ENCODE measurements at regions not wholly inside any gene's neighbourhood (a gene's known extent, or its start where the extent isn't known, plus 50 kb on each side); places are given as distances from the start of the nearest gene placed in this dataset.
A peak's percentile ranks its signal among the peaks of the same experiment; 100 is the strongest.

- FAIRE-seq: peak; percentile 37
- no peaks in the 10 kb centered on the region for H3K27me3 ChIP-seq (ENCODE audit: control insufficient read depth, insufficient read depth, low read length)
Observed at GRCh38 chr2:122500316-122501105, 745.1 kb downstream of the TSN start.

GRCh38 chr2:122506620-122507019 lies 751.2 kb downstream of the TSN start:
- H3K27ac ChIP-seq (ENCODE audit: low read depth in 2 of 2, low read length in 2 of 2): no peak overlapping the region
- no peaks in the 10 kb centered on the region for H3K9me3 ChIP-seq (ENCODE audit: control insufficient read depth in 2 of 3, insufficient read depth in 1 of 3, low read length in 3 of 3)
- H3K4me1 ChIP-seq (ENCODE audit: control insufficient read depth in 2 of 3, insufficient read depth in 2 of 3, low read depth in 1 of 3, low read length in 3 of 3): no peaks in the 10 kb centered on the region
- H3K4me3 ChIP-seq (ENCODE audit: low read length in 3 of 3): no peak overlapping the region
- H3K27me3 ChIP-seq (ENCODE audit: control insufficient read depth, insufficient read depth, low read length): no peaks in the 10 kb centered on the region
- intact Hi-C loops (cut with DNase I): no loop called here
- no peak for TF ChIP-seq CTCF (IDR thresholded peaks at IDR 0.05; ENCODE audit: borderline replicate concordance, extremely low read depth, insufficient read depth)
- FAIRE-seq (no peak), DNase-seq (no peak)
- no peaks in the 10 kb centered on the region for H3K36me3 ChIP-seq (ENCODE audit: control insufficient read depth in 2 of 3, insufficient read depth in 3 of 3, low read length in 3 of 3)
- H3K9ac ChIP-seq (ENCODE audit: low read length in 3 of 3): no peak overlapping the region

More at GRCh38 chr2:122500316-122501105, 745.1 kb downstream of the TSN start:
- Histone ChIP-seq H3K36me3 (ENCODE audit: control insufficient read depth in 2 of 3, insufficient read depth in 3 of 3, low read length in 3 of 3) (no peaks in the 10 kb centered on the region), H3K9ac (ENCODE audit: low read length in 3 of 3) (no peak overlapping the region), H3K27ac (ENCODE audit: low read depth in 2 of 2, low read length in 2 of 2) (no peak overlapping the region), H3K9me3 (ENCODE audit: control insufficient read depth in 2 of 3, insufficient read depth in 1 of 3, low read length in 3 of 3) (no peaks in the 10 kb centered on the region), H3K4me1 (ENCODE audit: control insufficient read depth in 2 of 3, insufficient read depth in 2 of 3, low read depth in 1 of 3, low read length in 3 of 3) (no peaks in the 10 kb centered on the region), H3K4me3 (ENCODE audit: low read length in 3 of 3) (no peak overlapping the region)
- DNase-seq: no peak
- TF ChIP-seq CTCF (IDR thresholded peaks at IDR 0.05; ENCODE audit: borderline replicate concordance, extremely low read depth, insufficient read depth): no peak
- intact Hi-C loops (cut with DNase I): no loop called here

GRCh38 chr2:122507261-122507660 lies 751.8 kb downstream of the TSN start:
- H3K9me3 ChIP-seq (ENCODE audit: control insufficient read depth in 2 of 3, insufficient read depth in 1 of 3, low read length in 3 of 3): no peaks in the 10 kb centered on the region
- H3K27me3 ChIP-seq (ENCODE audit: control insufficient read depth, insufficient read depth, low read length): no peaks in the 10 kb centered on the region
- no peak for TF ChIP-seq CTCF (IDR thresholded peaks at IDR 0.05; ENCODE audit: borderline replicate concordance, extremely low read depth, insufficient read depth)
- intact Hi-C loops (cut with DNase I): no loop called here
- no peaks in the 10 kb centered on the region for H3K36me3 ChIP-seq (ENCODE audit: control insufficient read depth in 2 of 3, insufficient read depth in 3 of 3, low read length in 3 of 3)
- no peak overlapping the region for H3K4me3 ChIP-seq (ENCODE audit: low read length in 3 of 3)
- FAIRE-seq (no peak), DNase-seq (no peak)
- H3K9ac ChIP-seq (ENCODE audit: low read length in 3 of 3): no peak overlapping the region
- no peaks in the 10 kb centered on the region for H3K4me1 ChIP-seq (ENCODE audit: control insufficient read depth in 2 of 3, insufficient read depth in 2 of 3, low read depth in 1 of 3, low read length in 3 of 3)
- H3K27ac ChIP-seq (ENCODE audit: low read depth in 2 of 2, low read length in 2 of 2): no peak overlapping the region
